ENCODE measurements at regions not wholly inside any gene's neighbourhood (a gene's known extent, or its start where the extent isn't known, plus 50 kb on each side); places are given as distances from the start of the nearest gene placed in this dataset.

GRCh38 chr20:19953606-19954005, 63.6 kb upstream of the NAA20 start:
- H3K4me1 Mint-ChIP-seq = no peaks in the 10 kb centered on the region
- H3K27ac Mint-ChIP-seq = no peak overlapping the region
- H3K9me3 Mint-ChIP-seq = no peaks in the 10 kb centered on the region
- no peaks in the 10 kb centered on the region for H3K27me3 Mint-ChIP-seq
- no peak overlapping the region for H3K4me3 Mint-ChIP-seq
- H3K36me3 Mint-ChIP-seq = no peaks in the 10 kb centered on the region

- H3K9me3 Mint-ChIP-seq = no peaks in the 10 kb centered on the region
- no peaks in the 10 kb centered on the region for H3K36me3 Mint-ChIP-seq
- no peak overlapping the region for H3K4me3 Mint-ChIP-seq
- no peaks in the 10 kb centered on the region for H3K4me1 Mint-ChIP-seq
- H3K27ac Mint-ChIP-seq = no peak overlapping the region
- no peaks in the 10 kb centered on the region for H3K27me3 Mint-ChIP-seq
Measured at GRCh38 chr20:19956976-19957375, 60.2 kb upstream of the NAA20 start.

GRCh38 chr20:19958219-19958618, 58.9 kb upstream of the NAA20 start:
- H3K36me3 Mint-ChIP-seq = no peaks in the 10 kb centered on the region

GRCh38 chr20:19958928-19959327, 58.2 kb upstream of the NAA20 start:
- Mint-ChIP-seq H3K36me3 (no peaks in the 10 kb centered on the region), H3K27ac (no peak overlapping the region), H3K27me3 (no peaks in the 10 kb centered on the region), H3K4me3 (no peak overlapping the region), H3K9me3 (no peaks in the 10 kb centered on the region), H3K4me1 (no peaks in the 10 kb centered on the region)

More at GRCh38 chr20:19958219-19958618, 58.9 kb upstream of the NAA20 start:
- no peak overlapping the region for H3K27ac Mint-ChIP-seq
- no peak overlapping the region for H3K4me3 Mint-ChIP-seq
- H3K4me1 Mint-ChIP-seq = no peaks in the 10 kb centered on the region
- H3K27me3 Mint-ChIP-seq = no peaks in the 10 kb centered on the region
- no peaks in the 10 kb centered on the region for H3K9me3 Mint-ChIP-seq

GRCh38 chr20:19960745-19961144, 56.4 kb upstream of the NAA20 start:
- Mint-ChIP-seq H3K36me3 (no peaks in the 10 kb centered on the region), H3K9me3 (no peaks in the 10 kb centered on the region), H3K4me3 (no peak overlapping the region), H3K4me1 (no peaks in the 10 kb centered on the region), H3K27ac (no peak overlapping the region), H3K27me3 (no peaks in the 10 kb centered on the region)

- no peaks in the 10 kb centered on the region for H3K9me3 Mint-ChIP-seq
- H3K27me3 Mint-ChIP-seq = no peaks in the 10 kb centered on the region
- H3K36me3 Mint-ChIP-seq = no peaks in the 10 kb centered on the region
Measured at GRCh38 chr20:19961293-19961692, 55.9 kb upstream of the NAA20 start.

GRCh38 chr20:19962958-19963357, 54.2 kb upstream of the NAA20 start:
- H3K27ac Mint-ChIP-seq = no peak overlapping the region
- no peaks in the 10 kb centered on the region for H3K36me3 Mint-ChIP-seq
- H3K27me3 Mint-ChIP-seq = no peaks in the 10 kb centered on the region
- no peaks in the 10 kb centered on the region for H3K4me1 Mint-ChIP-seq
- no peaks in the 10 kb centered on the region for H3K9me3 Mint-ChIP-seq
- no peak overlapping the region for H3K4me3 Mint-ChIP-seq

More at GRCh38 chr20:19961293-19961692, 55.9 kb upstream of the NAA20 start:
- H3K27ac Mint-ChIP-seq = no peak overlapping the region
- H3K4me3 Mint-ChIP-seq = no peak overlapping the region
- no peaks in the 10 kb centered on the region for H3K4me1 Mint-ChIP-seq

- no peaks in the 10 kb centered on the region for H3K27me3 Mint-ChIP-seq
- peaks cover 1% of the 10 kb centered on the region for H3K36me3 Mint-ChIP-seq
- H3K9me3 Mint-ChIP-seq = no peaks in the 10 kb centered on the region
- no peak overlapping the region for H3K4me3 Mint-ChIP-seq
- H3K27ac Mint-ChIP-seq = no peak overlapping the region
- H3K4me1 Mint-ChIP-seq = peaks cover 14% of the 10 kb centered on the region
Measured at GRCh38 chr20:19964289-19965265, 52.6 kb upstream of the NAA20 start.

- H3K27me3 Mint-ChIP-seq = no peaks in the 10 kb centered on the region
- peaks cover 14% of the 10 kb centered on the region for H3K4me1 Mint-ChIP-seq
- H3K27ac Mint-ChIP-seq = no peak overlapping the region
- H3K36me3 Mint-ChIP-seq = peaks cover 1% of the 10 kb centered on the region
- H3K9me3 Mint-ChIP-seq = no peaks in the 10 kb centered on the region
- no peak overlapping the region for H3K4me3 Mint-ChIP-seq
Measured at GRCh38 chr20:19966840-19967239, 50.3 kb upstream of the NAA20 start.

Data from activated naive CD4-positive, alpha-beta T cell treated with anti-CD3 and anti-CD28 coated beads, Interleukin-2, amount 50 U/mL, for 24 hours (primary cell).